Thoracic aorta (tissue), 2 donors: ENCODE measurements at regions not wholly inside any gene's neighbourhood (a gene's known extent, or its start where the extent isn't known, plus 50 kb on each side); places are given as distances from the start of the nearest gene placed in this dataset.
"Not testable (repeated sequence)": the region's sequence is repeated elsewhere in the genome, so short reads cannot be mapped to it uniquely, and the experiment has no call there.

ENCODE experiments used
- ATAC-seq: fragments of 150-250 bp; one replicate; pipeline ENCODE4 v1.8.0; 2017; ENCODE audit warnings: low read depth; ENCODE audit not compliant: insufficient number of reproducible peaks, low FRiP score
- DNase-seq: peaks from one replicate; pipeline ENCODE4 v3.0.0-alpha.2; 2020; ENCODE audit warnings: low spot score
- H3K27ac ChIP-seq, 2 donors: fragments of 200-600 bp; sonication (generic); 1 replicate in 1 of 2; 2 replicates in 1 of 2; pipeline ENCODE4 v1.5.1; 2016; ENCODE audit warnings: mild to moderate bottlenecking in 2 of 2, moderate library complexity in 2 of 2
- H3K27me3 ChIP-seq: fragments of 200-600 bp; sonication (generic); replicated peaks from 2 replicates; pipeline ENCODE4 v1.6.0; 2016; ENCODE audit warnings: mild to moderate bottlenecking; ENCODE audit not compliant: insufficient read depth
- H3K36me3 ChIP-seq: fragments of 200-600 bp; sonication (generic); one replicate; pipeline ENCODE4 v1.5.1; 2016
- H3K4me1 ChIP-seq, 2 donors: fragments of 200-600 bp; sonication (generic); 1 replicate in 1 of 2; 2 replicates in 1 of 2; pipeline versions ENCODE4 v1.5.1 to v1.6.0; 2016; ENCODE audit warnings: low read depth in 2 of 2, mild to moderate bottlenecking in 1 of 2; ENCODE audit not compliant: control insufficient read depth in 1 of 2
- H3K4me3 ChIP-seq: fragments of 200-600 bp; sonication (generic); 2 replicates; pipeline ENCODE4 v1.5.1; 2016; ENCODE audit warnings: mild to moderate bottlenecking
- H3K9me3 ChIP-seq: fragments of 200-600 bp; sonication (generic); 2 replicates; pipeline ENCODE4 v1.5.1; 2016
- TF ChIP-seq, protein P1 (sequence below): fragments of 200-600 bp; sonication (generic); IDR thresholded peaks from one replicate; pipeline ENCODE4 v1.5.1; 2019; ENCODE audit warnings: antibody characterized with exemption

- Histone ChIP-seq H3K36me3 (no peaks in the 10 kb centered on the region), H3K27ac (no peak overlapping the region), H3K9me3 (no peaks in the 10 kb centered on the region), H3K4me3 (no peak overlapping the region), H3K4me1 (no peaks in the 10 kb centered on the region), H3K27me3 (no peaks in the 10 kb centered on the region)
- ATAC-seq, result no peak
- DNase-seq, result no peak
- TF ChIP-seq, protein P1, sequence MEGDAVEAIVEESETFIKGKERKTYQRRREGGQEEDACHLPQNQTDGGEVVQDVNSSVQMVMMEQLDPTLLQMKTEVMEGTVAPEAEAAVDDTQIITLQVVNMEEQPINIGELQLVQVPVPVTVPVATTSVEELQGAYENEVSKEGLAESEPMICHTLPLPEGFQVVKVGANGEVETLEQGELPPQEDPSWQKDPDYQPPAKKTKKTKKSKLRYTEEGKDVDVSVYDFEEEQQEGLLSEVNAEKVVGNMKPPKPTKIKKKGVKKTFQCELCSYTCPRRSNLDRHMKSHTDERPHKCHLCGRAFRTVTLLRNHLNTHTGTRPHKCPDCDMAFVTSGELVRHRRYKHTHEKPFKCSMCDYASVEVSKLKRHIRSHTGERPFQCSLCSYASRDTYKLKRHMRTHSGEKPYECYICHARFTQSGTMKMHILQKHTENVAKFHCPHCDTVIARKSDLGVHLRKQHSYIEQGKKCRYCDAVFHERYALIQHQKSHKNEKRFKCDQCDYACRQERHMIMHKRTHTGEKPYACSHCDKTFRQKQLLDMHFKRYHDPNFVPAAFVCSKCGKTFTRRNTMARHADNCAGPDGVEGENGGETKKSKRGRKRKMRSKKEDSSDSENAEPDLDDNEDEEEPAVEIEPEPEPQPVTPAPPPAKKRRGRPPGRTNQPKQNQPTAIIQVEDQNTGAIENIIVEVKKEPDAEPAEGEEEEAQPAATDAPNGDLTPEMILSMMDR, result no peak
Measured at GRCh38 chr1:68811806-68812205, 314.9 kb upstream of the DEPDC1 start.

GRCh38 chr1:68812333-68812732, 315.5 kb upstream of the DEPDC1 start:
- H3K4me3 ChIP-seq, result no peak overlapping the region
- no peak overlapping the region for H3K27ac ChIP-seq
- no peaks in the 10 kb centered on the region for H3K9me3 ChIP-seq
- no peaks in the 10 kb centered on the region for H3K27me3 ChIP-seq
- no peaks in the 10 kb centered on the region for H3K36me3 ChIP-seq
- no peaks in the 10 kb centered on the region for H3K4me1 ChIP-seq
- TF ChIP-seq, protein P1, result no peak
- ATAC-seq (no peak), DNase-seq (no peak)

- H3K4me3 ChIP-seq, result no peak overlapping the region
- ATAC-seq, result no peak
Measured at GRCh38 chr1:68814067-68814466, 317.2 kb upstream of the DEPDC1 start.

DNA sequence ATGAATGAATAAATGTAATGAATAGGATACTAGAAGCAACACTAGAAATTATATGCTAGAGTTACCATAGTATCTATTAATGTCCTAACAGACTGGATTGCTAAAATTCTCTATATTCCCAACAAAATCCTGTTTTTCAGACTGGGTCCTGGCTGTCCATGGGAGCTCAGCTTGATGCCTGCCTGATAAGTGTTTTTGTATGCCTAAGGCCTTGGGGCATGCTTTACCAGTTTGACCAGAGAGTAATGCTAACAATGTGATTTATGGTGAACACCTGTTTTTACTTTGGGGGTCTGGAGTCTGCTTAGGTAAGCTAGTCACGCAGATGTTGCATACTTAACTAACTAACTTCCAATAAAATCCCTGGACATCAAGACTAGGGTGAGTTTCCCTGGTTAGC, 318.8 kb upstream of the DEPDC1 start:
- Histone ChIP-seq H3K9me3 (no peaks in the 10 kb centered on the region), H3K4me3 (no peak overlapping the region), H3K27ac (no peak overlapping the region), H3K27me3 (no peaks in the 10 kb centered on the region), H3K36me3 (no peaks in the 10 kb centered on the region), H3K4me1 (no peaks in the 10 kb centered on the region)
- DNase-seq (no peak), ATAC-seq (no peak)
- TF ChIP-seq, protein P1, result no peak

More at GRCh38 chr1:68814067-68814466, 317.2 kb upstream of the DEPDC1 start:
- Histone ChIP-seq H3K4me1 (no peaks in the 10 kb centered on the region), H3K27me3 (no peaks in the 10 kb centered on the region), H3K9me3 (no peaks in the 10 kb centered on the region), H3K36me3 (no peaks in the 10 kb centered on the region), H3K27ac (no peak overlapping the region)
- TF ChIP-seq, protein P1, result no peak
- no peak for DNase-seq

- not testable (repeated sequence) for H3K27ac ChIP-seq, H3K36me3 ChIP-seq, H3K9me3 ChIP-seq, H3K27me3 ChIP-seq, H3K4me1 ChIP-seq, H3K4me3 ChIP-seq, ATAC-seq, DNase-seq
Measured at GRCh38 chr1:68817505-68818210, 320.8 kb upstream of the DEPDC1 start.
